ENCODE measurements at regions not wholly inside any gene's neighbourhood (a gene's known extent, or its start where the extent isn't known, plus 50 kb on each side); places are given as distances from the start of the nearest gene placed in this dataset.

GRCh38 chr17:14590459-14591250, 289.8 kb downstream of the HS3ST3B1 start (continued):
- TF ChIP-seq ATF3 (IDR thresholded peaks at IDR 0.05; ENCODE audit: insufficient read depth, low read depth, low read length), result no peak
- TF ChIP-seq E2F6 (IDR thresholded peaks at IDR 0.05), result no peak

Data from H1 (cell line).